Embryonic facial prominence (tissue), 1 donor: ENCODE measurements at regions not wholly inside any gene's neighbourhood (a gene's known extent, or its start where the extent isn't known, plus 50 kb on each side); places are given as distances from the start of the nearest gene placed in this dataset.

ENCODE experiments used
- DNase-seq: peaks from one replicate; pipeline ENCODE4 v3.0.0-alpha.2; 2016; ENCODE audit errors: extremely low spot score

DNA sequence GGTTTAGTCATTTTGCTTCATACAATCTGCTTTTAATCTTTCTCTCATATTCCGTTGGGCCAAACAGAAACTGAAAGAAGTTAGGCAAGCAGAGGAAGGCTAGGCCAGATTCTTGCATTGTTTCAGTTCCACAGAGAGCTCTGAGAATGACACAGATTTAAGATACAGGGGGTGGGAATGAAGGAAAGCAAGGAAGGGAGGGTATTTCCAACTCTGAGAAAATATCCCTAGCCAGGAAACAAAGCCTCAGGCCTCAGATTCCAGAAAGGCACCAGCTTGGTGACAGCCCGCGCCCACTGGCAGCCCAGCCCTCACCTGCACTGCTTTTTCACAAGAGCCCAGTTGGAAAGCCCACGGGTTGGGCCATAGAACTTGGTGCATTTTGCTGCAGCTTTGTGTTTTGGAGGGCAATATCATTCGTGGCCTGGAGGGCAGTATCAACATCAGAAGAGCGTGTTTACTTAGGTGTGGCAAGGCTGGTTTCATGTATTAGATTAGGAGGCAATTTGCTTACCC is 63.5 kb downstream of the ENC1 start:
- DNase-seq = no peak

DNA sequence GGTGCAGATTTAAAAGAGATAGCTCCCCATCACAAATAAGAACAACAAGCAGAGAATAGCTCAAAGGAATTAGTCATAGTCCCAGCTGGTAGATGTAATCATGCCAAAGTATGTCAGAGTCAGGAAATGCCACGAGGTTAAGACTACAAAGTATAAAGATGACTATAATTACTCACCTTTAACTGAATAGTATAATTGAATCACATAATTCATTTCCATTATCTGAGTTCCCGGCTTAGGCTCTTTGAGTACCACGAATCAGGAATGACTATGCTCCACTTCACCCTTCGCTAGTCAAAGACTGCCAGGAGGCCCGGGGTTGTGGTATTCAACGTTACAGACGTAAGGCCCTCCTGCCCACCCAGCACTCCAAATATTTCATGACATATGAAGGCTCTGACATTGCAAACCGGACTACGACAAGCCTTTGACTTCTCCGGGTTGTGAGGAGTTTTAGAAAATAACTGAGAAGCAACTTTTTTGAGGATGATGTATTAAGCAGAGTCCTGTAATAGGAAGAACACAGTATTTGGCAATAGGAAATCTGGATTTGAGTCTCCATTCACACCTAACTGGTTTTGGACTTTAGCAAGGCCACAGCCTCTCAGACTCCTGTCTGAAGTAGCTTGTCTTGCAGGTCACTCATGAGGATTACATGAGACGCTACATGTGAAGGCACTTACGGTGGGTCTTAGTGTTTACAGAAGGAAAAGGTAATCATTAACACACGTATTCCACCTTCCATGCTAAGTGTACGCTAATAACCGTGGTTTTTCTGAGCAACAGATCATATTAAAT is 64.6 kb downstream of the ENC1 start:
- DNase-seq = no peak

DNA sequence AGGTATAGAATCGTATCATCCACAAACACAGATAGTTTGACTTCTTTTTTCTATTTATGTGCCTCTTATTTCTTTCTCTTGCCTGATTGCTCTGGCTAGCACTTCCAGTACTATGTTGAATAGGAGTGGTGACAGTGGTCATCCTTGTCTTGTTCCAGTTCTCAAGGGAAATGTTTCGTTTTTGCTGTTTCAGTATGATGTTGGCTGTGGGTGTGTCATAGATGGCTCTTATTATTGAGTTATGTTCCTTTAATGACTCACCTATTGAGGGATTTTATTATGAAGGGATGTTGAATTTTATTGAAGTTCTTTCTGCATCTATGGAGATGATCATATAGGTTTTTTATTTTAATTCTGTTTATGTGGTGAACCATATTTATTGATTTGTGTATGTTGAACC is 70.3 kb downstream of the ENC1 start:
- DNase-seq = no peak

DNA sequence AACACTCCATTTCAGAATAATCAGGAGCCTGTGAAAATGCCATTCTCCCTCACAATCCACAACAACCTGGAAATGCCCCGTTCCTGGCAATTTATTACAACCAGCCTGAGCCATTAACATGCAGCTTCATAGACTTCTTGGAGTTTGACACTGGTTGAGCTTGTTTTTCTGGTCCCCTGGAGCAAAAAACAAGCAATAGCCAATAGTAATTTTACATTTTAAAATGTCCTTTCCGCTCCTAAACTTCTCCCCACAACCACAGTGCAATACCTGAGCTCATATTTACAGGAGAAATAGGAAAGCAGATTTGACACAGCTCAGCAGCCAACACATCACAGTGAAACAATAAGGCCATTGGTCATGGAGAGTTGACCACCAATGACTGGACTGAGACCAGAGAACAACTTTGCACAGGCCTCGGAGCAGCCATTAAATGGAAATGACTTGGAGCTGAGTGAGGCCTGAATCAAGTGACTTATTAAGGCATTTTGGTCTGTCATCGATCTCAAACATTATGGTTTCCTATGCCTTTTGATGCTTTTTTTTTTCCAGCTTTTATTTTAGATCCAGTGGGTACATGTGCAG is 73.0 kb downstream of the ENC1 start:
- no peak for DNase-seq

DNA sequence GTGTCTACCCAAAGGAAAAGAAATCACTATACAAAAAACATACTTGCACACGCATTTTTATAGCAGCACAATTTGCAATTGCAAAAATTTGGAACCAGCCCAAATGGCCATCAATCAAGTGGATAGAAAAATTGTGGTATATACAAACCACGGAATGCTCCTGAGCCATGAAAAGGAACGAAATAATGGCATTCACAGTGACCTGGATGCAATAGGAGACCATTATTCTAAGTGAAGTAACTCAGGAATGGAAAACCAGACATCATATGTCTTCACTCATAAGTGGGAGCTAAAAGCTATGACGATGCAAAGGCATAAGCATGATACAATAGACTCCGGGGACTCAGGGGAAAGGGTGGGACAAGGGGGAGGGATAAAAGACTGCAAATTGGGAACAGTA is 78.4 kb downstream of the ENC1 start:
- DNase-seq = no peak

DNA sequence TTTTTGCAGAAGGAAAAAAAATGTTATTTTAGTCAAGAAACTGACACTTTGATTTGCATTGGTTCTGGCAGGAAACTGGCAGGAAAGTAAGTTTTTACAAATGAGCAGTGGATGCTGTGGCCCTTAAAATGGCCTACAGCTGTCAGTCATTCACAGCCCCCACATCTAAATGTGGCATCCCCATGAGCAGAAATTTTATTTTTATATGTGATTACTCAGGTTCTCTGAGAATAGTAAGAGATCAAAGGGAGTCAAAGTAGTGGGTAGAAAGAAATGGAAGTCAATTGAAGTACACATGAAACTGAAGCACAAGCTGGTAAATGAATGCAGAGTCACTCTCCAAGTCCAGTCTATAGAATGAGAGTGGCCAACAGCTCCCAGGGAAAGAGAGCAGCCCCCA is 80.3 kb downstream of the ENC1 start:
- DNase-seq = no peak

DNA sequence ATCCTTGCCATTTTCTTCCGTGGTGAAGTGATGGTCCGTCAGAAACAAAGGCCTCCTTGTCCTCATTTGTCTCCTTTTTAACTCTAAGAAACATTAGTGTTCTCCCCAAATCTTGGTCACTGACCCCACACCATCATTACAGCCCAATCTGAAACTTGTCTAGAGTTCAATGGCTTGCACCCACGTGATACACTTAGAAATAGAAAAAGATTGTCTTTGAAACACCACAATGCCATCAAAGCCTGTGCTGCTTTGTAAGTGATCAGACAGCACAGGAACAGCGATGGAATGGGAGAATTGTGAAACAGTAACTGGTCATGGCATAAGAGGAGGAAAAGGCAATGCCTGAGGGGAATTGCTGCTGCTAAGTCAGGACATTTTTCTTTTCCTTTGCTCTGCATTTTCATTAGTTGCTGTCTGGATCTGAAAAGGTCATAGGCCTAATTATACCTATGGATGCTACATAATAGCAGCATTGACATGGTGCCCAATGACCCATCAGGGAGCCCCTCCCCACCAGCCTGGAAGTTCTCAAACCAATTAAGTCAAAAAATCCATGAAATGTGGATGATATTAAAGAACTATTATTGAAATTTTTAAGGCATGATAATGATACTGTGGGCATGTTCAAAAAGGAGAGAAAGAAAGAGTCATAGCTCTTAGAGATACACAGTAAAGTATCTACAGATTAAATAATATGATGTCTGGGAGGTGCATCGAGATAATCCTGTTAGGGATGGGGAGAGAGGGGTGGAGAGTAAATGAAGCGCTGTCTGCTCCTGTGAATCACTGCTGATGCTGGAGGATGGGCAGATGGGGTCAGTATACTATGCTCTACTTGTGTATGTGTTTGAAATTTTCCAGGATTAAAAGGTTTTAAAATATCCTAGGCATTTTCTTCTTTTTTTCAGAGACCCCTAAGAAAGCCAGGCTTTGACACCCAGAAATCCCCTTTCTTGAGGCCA is 83.6 kb downstream of the ENC1 start:
- DNase-seq = no peak

DNA sequence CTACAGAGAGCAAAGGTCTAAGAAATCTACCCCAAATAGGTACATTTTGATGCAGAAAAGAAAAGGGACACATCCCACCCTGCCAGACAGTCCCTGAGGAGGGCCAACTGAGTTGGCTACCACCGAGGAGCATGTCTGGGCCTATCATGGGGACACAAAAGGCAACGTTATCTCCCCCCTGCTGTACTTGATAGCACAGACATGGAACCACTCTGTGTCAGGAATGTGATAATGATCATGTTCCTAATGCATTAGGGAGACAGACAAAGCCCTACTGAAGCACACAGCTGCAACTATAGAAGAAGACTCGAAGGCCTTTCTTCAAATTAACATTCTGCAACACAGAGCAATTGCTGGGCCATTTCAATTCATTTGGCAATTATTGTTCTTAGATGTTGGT is 84.5 kb downstream of the ENC1 start:
- no peak for DNase-seq

DNA sequence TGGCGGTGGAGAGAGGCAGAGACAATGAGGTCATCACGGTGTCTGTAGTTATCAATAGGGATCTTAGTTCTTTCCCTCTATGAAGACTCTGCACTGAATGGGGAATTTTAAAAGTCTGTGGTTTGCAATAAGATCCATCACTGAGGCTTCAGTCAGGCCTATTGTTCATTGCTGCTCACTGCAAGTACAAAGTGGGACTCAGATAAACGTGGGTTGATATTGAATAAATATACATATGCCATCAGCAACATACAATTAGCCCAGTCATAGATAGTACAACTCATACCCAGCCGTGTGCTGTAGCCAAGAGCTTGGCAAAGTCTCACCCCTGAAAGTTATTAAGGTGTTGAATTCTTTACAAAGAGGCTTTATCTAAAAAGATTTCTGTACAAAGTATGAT is 88.4 kb downstream of the ENC1 start:
- DNase-seq = no peak

DNA sequence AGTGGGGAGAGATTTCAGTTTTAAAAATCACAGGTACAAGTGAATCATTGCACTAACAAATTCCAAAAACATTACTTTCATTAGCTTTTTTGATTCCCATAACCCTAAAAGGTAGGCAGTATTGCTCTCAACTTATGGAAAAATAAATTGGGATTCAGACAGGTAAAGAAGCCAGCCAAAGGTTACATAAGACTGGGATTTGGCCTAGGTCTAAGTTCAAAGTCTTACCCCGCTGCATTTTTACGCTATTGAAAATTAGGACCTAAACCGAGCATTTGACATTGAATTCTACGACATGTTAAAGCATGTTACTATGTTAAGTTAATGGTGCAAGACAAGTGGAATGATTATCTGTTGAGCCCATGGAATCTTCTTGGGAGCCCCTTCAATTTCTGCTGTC is 89.6 kb downstream of the ENC1 start:
- no peak for DNase-seq

DNA sequence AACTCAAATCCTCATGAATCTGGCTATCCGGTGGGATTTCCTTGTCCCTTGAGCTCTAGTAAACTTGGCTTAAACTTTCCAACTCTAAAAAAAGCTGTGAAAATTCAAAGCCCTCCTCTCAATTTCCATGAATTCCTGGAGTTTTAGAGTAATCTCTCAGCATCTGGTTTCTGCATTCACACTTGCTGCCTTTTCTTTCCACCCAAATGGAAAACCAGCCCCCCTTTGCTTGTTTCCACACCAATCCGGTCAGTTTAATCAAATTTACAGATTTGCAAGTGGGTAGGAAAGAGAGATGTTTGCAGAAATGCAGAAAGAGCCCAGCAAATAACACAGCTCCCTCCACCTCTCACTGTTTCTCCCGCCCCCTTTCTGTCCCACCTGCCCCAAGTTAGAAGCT is 91.1 kb downstream of the ENC1 start:
- DNase-seq = no peak

DNA sequence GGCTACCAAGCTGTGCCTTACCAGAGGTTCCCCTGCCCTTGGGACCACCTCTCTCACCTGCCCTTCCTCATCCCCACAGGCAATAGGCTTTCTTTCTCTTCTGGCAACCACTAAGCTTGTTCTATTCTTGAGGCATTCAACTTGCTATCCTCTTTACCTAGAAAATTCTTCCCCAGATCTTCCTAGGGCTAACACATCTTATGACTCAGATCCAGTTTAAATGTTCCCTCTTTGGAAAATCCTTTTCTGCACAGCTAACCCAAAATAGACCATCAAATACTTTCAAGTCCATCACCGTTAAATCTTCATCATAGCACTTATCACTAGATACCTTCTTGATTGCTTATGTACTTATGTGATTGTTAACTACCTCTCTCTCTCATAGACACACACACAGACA is 93.7 kb downstream of the ENC1 start:
- no peak for DNase-seq

DNA sequence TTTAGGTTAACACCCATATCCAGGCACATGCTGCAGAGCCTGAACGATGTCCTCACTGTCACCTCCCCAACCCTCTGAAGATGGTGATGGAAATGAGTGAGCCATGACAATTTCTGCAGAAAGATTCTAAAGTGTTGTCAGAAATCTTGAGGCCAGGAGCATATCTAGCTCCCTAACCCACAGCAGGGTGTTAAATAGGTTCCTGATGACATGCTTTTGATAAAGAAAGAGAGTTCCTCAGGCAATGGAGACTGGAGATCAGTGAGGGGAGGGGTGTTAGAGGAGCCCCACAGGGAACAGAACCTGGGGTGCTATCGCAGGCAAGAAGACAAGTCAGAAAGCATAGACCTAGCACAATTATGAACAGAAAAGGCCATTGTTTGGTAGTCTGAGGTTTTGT is 95.7 kb downstream of the ENC1 start:
- DNase-seq = no peak

DNA sequence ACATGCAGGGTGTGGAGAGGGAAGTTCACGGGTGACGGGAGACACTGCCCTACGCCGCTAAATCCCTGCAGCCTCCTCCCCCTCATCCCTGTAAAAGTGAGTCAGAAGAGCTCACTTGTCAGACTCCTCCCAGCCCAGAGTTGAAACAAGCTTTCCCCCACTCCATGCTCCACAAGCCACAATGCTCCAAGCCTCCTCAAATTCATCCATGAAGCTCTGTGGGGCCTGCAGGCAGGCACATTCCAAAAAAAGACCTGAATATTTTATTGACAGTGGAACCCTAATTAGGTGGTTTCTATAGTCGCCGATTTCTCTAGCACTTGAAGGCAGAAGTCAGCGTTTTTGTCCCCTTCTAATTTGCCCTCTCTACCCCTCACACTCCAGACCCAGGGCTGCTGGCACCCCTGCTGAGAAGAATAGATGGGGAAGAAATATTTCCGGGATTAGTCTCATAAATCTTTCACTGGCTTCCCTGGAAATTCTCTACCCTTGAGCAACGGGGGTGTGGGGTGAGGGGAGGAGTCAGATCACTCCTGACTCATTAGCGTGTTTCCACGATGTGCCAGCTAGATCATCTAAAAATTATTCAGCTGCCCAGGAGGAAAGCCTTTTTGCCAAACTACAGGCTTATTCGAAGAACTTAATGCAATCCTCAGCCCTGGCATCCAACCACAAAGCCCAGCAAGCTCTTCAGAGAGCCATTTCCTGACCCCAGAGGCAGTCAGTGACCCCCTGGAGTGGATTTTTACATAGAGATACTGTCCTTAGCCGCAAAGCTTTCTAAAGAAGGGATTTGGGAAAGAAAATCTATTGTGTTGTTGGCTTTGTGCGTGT is 97.1 kb downstream of the ENC1 start:
- DNase-seq = no peak

DNA sequence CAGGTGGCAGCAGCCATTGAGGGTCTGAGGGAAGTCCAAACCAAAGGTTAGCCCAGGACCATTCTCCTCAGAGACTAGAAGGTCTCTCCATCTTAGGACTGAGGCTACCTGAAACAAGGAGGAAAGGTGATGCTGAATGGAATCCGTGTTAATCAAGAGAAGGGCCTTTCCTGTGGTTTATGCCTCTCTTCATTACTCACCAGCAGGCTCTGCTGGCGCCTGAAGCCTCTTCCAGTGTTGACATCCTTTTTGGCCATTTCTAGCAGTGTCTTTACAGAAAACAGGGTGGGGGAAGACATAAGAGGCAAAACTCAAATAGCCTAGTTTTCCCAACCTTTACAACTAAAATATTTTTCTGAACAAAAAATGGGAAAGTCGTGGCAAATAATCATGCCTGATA is 98.0 kb downstream of the ENC1 start:
- DNase-seq = no peak

DNA sequence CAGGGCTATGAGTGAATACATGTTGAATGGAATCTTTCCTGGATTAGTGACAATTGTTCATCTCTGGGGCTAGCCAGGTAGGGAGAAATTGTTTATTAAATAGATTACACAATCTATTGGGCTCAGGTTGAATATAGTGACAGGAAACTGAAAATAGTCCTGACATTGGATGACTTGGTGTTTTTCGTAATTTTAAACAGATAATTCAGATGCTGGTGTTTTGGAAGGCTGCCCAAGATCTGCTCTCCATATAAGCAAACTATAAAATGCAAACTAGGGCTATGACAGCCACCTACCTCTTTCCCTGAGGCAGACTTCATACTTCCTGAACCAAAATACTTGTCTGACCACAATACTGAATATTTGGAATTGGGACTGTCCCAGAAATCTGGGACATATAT is 99.1 kb downstream of the ENC1 start:
- DNase-seq = no peak

DNA sequence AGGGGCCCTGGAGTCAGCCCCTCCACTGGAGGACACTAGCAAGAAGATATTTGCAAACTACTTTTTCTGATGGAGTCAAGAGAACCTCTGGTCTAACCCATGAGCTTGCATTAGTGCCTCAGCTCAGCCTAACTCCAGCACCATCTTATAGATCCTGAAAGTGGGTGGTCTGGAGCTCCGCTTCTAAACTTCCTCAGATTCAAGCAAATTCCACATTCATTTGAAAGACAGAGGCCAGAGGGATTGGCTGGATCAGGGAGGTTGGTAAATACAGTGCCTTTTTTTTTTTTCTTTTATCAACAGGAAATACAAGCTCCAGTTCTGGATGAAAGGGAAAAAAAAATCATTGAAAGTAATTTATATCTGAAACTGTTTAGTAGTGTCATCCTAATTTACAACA is 99.9 kb downstream of the ENC1 start:
- DNase-seq = no peak

DNA sequence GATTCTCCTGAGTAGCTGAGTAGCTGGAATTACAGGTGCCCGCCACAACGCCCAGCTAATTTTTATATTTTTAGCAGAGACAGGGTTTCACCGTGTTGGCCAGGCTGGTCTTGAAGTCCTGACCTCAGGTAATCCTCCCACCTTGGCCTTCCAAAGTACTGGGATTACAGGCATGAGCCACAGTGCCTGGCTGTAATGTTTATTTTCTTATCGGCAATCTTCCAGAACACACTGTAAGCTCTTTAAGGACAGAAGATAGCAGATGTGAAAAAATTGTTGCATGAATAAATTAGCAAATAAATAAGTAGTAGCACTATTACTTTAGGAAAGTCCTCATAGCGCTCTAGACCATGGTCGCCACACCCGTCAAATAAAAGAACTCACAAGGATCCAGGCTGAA is 100.5 kb downstream of the ENC1 start:
- no peak for DNase-seq

DNA sequence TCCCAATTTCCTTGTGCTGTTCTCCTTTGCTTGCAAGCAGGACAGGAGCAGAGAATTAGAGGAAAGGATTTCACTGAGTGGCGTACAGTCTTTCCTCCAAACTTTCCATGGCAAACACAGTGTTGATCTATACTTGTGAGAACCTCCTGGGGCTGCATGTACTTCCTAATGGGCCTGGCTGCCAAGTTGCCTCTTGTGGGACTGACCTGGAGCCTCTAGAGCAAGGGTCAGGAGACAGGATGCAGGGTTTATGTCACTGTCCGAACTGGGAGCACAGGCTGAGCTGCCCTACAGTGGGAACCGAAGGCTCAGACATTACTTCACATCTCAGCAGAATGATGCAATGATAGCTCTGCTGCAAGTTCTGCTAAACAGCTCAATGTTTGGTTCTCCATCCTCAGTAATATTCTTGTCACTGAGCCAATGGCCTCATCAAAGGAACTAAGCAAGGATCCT is 102.3 kb downstream of the ENC1 start:
- DNase-seq = no peak

DNA sequence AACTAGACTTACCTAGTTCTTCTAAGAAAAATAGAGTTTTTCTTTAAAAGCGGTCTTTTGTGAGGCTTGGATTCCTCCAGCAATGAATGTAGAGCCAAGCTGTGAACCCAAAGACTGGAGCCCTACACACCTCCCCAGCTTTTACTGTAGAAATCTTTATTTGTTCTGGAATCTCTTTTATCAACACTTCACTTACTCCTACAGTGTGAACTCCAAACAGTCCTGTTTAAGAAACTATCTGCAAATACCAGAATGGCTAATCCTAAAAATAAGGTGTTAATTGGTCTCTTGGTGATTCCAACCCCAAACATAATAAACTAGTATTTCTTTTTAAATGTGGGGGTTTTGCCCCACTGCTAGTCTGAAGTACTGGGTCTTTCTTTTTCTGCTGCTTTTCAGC is 103.9 kb downstream of the ENC1 start:
- DNase-seq = no peak

DNA sequence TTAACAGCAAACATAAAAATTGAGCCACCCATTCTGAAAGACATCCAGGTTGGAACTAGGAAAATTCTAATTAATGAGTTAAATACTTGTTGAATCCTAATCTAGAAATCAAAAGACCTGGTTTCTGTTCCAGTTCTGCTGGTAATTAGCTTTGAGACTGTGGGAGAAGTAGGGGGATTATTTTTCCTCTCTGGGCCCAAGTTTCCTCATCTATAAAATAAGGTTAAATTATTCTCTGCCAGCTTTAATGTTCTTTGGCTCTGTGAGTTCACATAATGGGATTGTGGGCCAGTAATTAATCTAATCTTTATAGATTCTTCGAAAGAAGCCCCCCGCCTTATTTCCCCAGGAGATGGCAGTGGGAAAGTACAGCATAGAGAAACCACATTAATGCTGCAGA is 104.6 kb downstream of the ENC1 start:
- no peak for DNase-seq
